GM21447 (cell line): ENCODE measurements at regions not wholly inside any gene's neighbourhood (a gene's known extent, or its start where the extent isn't known, plus 50 kb on each side); places are given as distances from the start of the nearest gene placed in this dataset.
"Not testable (repeated sequence)": the region's sequence is repeated elsewhere in the genome, so short reads cannot be mapped to it uniquely, and the experiment has no call there.

Experiments used
- ATAC-seq: cut with Tn5 transposase; IDR thresholded peaks from one replicate; pipeline ENCODE4 v1.9.1; 2021; ENCODE audit not compliant: unreplicated experiment

- ATAC-seq, result no peak
These were observed 59.9 kb downstream of the MINAR1 start for GRCh38 chr15:79492065-79492464.

GRCh38 chr15:79494384-79494909 is 62.3 kb downstream of the MINAR1 start:
- no peak for ATAC-seq

GRCh38 chr15:79494963-79495755 is 63.0 kb downstream of the MINAR1 start:
- ATAC-seq, result no peak

GRCh38 chr15:79495775-79496174 is 63.6 kb downstream of the MINAR1 start:
- no peak for ATAC-seq

- ATAC-seq, result no peak
These were observed 64.7 kb downstream of the MINAR1 start for GRCh38 chr15:79496838-79497237.

GRCh38 chr15:79501086-79501485 is 69.0 kb downstream of the MINAR1 start:
- ATAC-seq, result no peak

- ATAC-seq, result no peak
These were observed 73.8 kb downstream of the MINAR1 start for GRCh38 chr15:79505956-79506355.

GRCh38 chr15:79512844-79513243 is 80.7 kb downstream of the MINAR1 start:
- ATAC-seq, result not testable (repeated sequence)

- ATAC-seq, result no peak
These were observed 81.3 kb downstream of the MINAR1 start for GRCh38 chr15:79513417-79513816.

- no peak for ATAC-seq
These were observed 81.8 kb downstream of the MINAR1 start for GRCh38 chr15:79513940-79514339.

- no peak for ATAC-seq
These were observed 83.3 kb downstream of the MINAR1 start for GRCh38 chr15:79515300-79516027.

- no peak for ATAC-seq
These were observed 84.0 kb downstream of the MINAR1 start for GRCh38 chr15:79516155-79516554.

- no peak for ATAC-seq
These were observed 84.5 kb downstream of the MINAR1 start for GRCh38 chr15:79516646-79517045.

- ATAC-seq, result no peak
These were observed 87.5 kb downstream of the MINAR1 start for GRCh38 chr15:79519628-79520027.

GRCh38 chr15:79520654-79521053 is 88.5 kb downstream of the MINAR1 start:
- no peak for ATAC-seq

- ATAC-seq, result no peak
These were observed 90.5 kb downstream of the MINAR1 start for GRCh38 chr15:79522656-79523055.

- no peak for ATAC-seq
These were observed 91.1 kb downstream of the MINAR1 start for GRCh38 chr15:79523266-79523665.

- ATAC-seq, result no peak
These were observed 92.4 kb downstream of the MINAR1 start for GRCh38 chr15:79524531-79524930.

- ATAC-seq, result no peak
These were observed 94.2 kb downstream of the MINAR1 start for GRCh38 chr15:79526376-79526775.

- ATAC-seq, result no peak
These were observed 95.7 kb downstream of the MINAR1 start for GRCh38 chr15:79527821-79528220.

GRCh38 chr15:79529157-79529785 is 97.1 kb downstream of the MINAR1 start:
- ATAC-seq, result no peak

GRCh38 chr15:79535536-79535935 is 103.4 kb downstream of the MINAR1 start:
- ATAC-seq, result no peak
